Psoas muscle (tissue), 7 donors: ENCODE measurements at regions not wholly inside any gene's neighbourhood (a gene's known extent, or its start where the extent isn't known, plus 50 kb on each side); places are given as distances from the start of the nearest gene placed in this dataset.

Experiments
- ATAC-seq, 4 donors: fragments of 200-7000 bp; cut with Tn5 transposase; one replicate each; pipeline ENCODE4 v1.9.1; 2020; ENCODE audit warnings: moderate library complexity in 3 of 4, mild to moderate bottlenecking in 2 of 4
- DNase-seq, 2 donors: peaks; one replicate each; pipeline ENCODE4 v3.0.0-alpha.2; 2020
- H3K27ac ChIP-seq: fragments of 200-600 bp; one replicate; pipeline ENCODE4 v1.8.0; 2022
- H3K27me3 ChIP-seq, 3 donors: fragments of 200-600 bp in 1 of 3; one replicate each; pipeline versions ENCODE4 v1.6.1 to v1.8.0; 2013 to 2022; ENCODE audit warnings: low read length in 2 of 3, mild to moderate bottlenecking in 2 of 3, moderate library complexity in 1 of 3; ENCODE audit not compliant: insufficient read depth in 3 of 3
- H3K36me3 ChIP-seq, 2 donors: fragments of 200-600 bp in 1 of 2; one replicate each; pipeline versions ENCODE4 v1.6.1 to v1.8.0; 2013 to 2022; ENCODE audit warnings: low read depth in 1 of 2, mild to moderate bottlenecking in 1 of 2, moderate library complexity in 1 of 2; ENCODE audit not compliant: insufficient read depth in 1 of 2
- H3K4me1 ChIP-seq: fragments of 200-600 bp; one replicate; pipeline ENCODE4 v1.8.0; 2022
- H3K4me3 ChIP-seq: fragments of 200-600 bp; one replicate; pipeline ENCODE4 v1.8.0; 2022; ENCODE audit warnings: mild to moderate bottlenecking
- H3K9me3 ChIP-seq: fragments of 200-600 bp; one replicate; pipeline ENCODE4 v1.8.0; 2022
- CTCF ChIP-seq: fragments of 200-600 bp; IDR thresholded peaks from one replicate; pipeline ENCODE4 v1.8.0; 2022; ENCODE audit warnings: antibody characterized with exemption
- WGBS, 3 donors: extraction: QIAGEN DNeasy Blood & Tissue Kit; methylation state at CpG; one replicate each; pipeline versions ENCODE4 v1.1.6 to v1.1.7; 2013; 5-methylcytosine and 5-hydroxymethylcytosine counted together
- intact Hi-C, 2 donors: fragments of 100-400 bp; cut with DNase I; formaldehyde crosslinking; loops; one replicate each; pipeline versions ENCODE4 v1.11.0 to v1.14.2; 2022
- donor health status: healthy with polysubstance abuse.
- donor health status: DM: no; HTN: no; CAD: no; lungs with moderate emphysema.
- donor health status: Bipolar disorder and iron deficiency.
- donor health status: healthy.
- donor health status: DM: yes; HTN: yes; CAD: no.
- donor health status: DM: no; HTN: no; CAD: no.
- donor health status: DM: yes; HTN: yes; CAD: no.

DNA sequence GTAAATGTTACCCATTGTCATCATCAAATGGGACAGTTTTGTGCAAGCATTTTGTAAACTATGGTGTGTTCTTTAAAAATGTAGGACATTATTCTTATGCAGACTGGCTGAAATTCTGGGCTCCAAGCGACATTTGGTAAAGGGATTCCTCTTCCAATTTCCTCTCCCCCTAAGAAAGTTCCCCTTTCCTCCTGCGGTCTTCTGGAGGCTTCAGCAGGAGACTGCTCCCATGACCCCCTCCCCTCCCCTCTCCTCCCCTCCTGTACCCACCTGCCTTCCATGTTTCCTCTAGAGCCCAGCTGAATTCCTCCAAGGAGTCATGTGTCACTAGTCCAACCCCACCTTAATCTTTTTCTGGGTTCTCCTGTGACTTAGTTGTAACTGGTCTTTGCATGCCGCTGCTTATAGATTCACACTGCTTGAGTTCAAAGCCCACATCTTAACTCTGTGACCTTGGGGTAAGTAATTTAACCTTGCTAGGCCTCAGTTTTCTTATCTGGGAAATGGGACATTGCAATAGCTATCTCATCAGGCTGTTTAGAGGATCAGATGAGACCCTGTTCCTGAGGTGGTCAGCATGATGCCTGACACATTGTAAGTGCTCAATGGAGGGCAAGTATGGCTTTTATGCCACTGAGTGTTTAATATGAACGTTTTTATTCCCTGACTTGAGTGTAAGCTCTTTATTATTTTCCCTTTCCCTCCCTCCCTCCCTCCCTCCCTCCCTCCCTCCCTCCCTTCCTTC is 69.9 kb upstream of the WDR26 start:
- no peak for DNase-seq
- Histone ChIP-seq H3K27me3 (no peaks in the 10 kb centered on the region), H3K4me1 (peaks cover 44% of the 10 kb centered on the region), H3K4me3 (no peak overlapping the region), H3K36me3 (no peaks in the 10 kb centered on the region), H3K27ac (peak overlapping the region; percentile 79), H3K9me3 (no peaks in the 10 kb centered on the region)
- no peak for TF ChIP-seq CTCF
- 68 to 70% (median 68%) methylated on average over 4 of the region's 4 CpGs for whole genome bisulfite sequencing, 3 donors
- intact Hi-C loops = loop anchor here in 1 of 2 donors (10.0 kb wide), 1 partner anchor 230 kb away; no protein-coding TSS in a partner anchor
- no peak for ATAC-seq

DNA sequence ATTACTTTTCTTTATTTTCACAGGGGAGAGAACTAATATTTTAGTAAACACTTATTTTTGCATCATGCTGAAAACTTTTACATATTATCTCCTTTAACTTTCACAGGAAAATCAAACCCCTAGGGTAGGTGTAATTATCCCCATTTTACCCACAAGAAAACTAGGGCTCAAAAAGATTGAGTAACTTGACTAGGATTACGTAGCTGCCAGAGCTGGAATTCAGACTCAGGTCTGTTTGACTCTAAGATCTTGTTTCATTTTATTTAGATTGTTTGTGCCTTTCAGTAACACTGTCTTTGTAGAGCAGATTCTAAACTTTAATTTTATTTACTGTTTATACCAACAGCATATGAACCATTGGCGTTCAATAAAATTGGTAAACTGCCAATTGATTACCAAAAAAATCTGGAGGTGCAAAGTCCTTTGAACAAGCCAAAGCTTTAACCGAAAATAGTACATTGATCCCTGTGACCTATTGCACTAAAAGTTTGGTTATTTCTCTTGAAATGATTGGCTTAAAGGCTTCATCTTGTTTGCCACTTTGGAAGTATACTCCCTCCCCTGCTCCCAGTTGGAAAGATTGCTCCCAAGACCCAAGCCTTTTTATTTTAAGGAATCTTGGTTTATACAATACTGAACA is 71.0 kb upstream of the WDR26 start:
- Histone ChIP-seq H3K27ac (peak overlapping the region; percentile 56), H3K4me3 (no peak overlapping the region), H3K4me1 (peaks cover 44% of the 10 kb centered on the region), H3K27me3 (no peaks in the 10 kb centered on the region), H3K36me3 (no peaks in the 10 kb centered on the region), H3K9me3 (no peaks in the 10 kb centered on the region)
- intact Hi-C loops = loop anchor here in 1 of 2 donors (10.0 kb wide), 1 partner anchor 229 kb away; no protein-coding TSS in a partner anchor
- DNase-seq (no peak), ATAC-seq (no peak)
- no peak for TF ChIP-seq CTCF
- 23 to 36% (median 27%) methylated on average over 3 of the region's 3 CpGs for WGBS, 3 donors

DNA sequence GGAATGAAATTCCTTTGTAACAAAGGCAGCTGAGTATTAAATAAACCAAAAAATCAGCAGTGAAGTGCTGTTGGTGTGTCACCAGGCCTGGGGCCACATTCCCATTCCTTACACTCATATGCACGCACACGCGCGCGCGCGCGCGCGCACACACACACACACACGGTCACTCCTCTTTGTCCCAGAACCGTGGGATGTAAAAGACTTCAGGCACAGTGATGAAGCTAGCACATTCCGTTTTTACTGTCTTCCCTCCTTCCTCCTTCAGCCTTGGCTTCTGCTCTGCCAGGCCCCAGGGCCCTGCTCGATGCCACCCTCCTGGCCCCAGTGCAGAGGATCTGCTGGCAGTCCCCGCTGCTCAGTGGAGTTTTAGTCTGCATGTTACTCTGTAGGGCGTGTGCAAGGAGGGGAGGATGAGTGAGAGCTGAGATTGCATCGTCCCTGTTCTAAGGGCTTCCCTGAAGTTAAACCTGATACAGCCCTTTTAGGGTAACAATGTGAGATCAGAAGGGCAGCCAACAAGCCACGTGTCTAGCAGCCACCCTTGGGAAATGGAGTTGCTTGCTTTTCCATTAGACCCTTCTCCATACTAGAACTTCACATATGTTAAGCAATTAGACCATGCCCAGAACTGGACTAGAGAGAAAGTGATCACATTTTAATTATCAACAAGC is 71.7 kb upstream of the WDR26 start:
- intact Hi-C loops = loop anchor here in 1 of 2 donors (10.0 kb wide), 1 partner anchor 229 kb away; no protein-coding TSS in a partner anchor
- no peak overlapping the region for H3K4me3 ChIP-seq
- WGBS, 3 donors = 55 to 66% (median 56%) methylated on average over 18 of the region's 18 CpGs
- DNase-seq = peak in 1 of 2 donors; percentile 58
- no peaks in the 10 kb centered on the region for H3K36me3 ChIP-seq
- H3K4me1 ChIP-seq = peaks cover 44% of the 10 kb centered on the region
- H3K27ac ChIP-seq = peak overlapping the region; percentile 31
- H3K27me3 ChIP-seq = no peaks in the 10 kb centered on the region
- H3K9me3 ChIP-seq = no peaks in the 10 kb centered on the region
- TF ChIP-seq CTCF = no peak
- peak; percentile 12 to 66 (median 36) for ATAC-seq

GRCh38 chr1:224507771-224508523 is 73.3 kb upstream of the WDR26 start:
- Histone ChIP-seq H3K4me3 (no peak overlapping the region), H3K36me3 (no peaks in the 10 kb centered on the region), H3K27me3 (no peaks in the 10 kb centered on the region), H3K27ac (no peak overlapping the region), H3K4me1 (peaks cover 34% of the 10 kb centered on the region), H3K9me3 (no peaks in the 10 kb centered on the region)
- WGBS, 3 donors = 56 to 71% (median 63%) methylated on average over 2 of the region's 2 CpGs
- intact Hi-C loops = loop anchor here in 1 of 2 donors (10.0 kb wide), 1 partner anchor 227 kb away; no protein-coding TSS in a partner anchor
- TF ChIP-seq CTCF = no peak
- ATAC-seq (no peak), DNase-seq (no peak)
